Right renal cortex interstitium (tissue), 3 donors: ENCODE measurements at regions not wholly inside any gene's neighbourhood (a gene's known extent, or its start where the extent isn't known, plus 50 kb on each side); places are given as distances from the start of the nearest gene placed in this dataset.

Experiments
- DNase-seq, 3 donors: peaks; one replicate each; pipeline ENCODE4 v3.0.0-alpha.2; 2013; ENCODE audit warnings: low read depth in 3 of 3, low spot score in 2 of 3

GRCh38 chr12:40614923-40615322 is 77.3 kb upstream of the CNTN1 start:
- no peak for DNase-seq

- no peak for DNase-seq
Observed at GRCh38 chr12:40615590-40615989, 76.6 kb upstream of the CNTN1 start.

DNA sequence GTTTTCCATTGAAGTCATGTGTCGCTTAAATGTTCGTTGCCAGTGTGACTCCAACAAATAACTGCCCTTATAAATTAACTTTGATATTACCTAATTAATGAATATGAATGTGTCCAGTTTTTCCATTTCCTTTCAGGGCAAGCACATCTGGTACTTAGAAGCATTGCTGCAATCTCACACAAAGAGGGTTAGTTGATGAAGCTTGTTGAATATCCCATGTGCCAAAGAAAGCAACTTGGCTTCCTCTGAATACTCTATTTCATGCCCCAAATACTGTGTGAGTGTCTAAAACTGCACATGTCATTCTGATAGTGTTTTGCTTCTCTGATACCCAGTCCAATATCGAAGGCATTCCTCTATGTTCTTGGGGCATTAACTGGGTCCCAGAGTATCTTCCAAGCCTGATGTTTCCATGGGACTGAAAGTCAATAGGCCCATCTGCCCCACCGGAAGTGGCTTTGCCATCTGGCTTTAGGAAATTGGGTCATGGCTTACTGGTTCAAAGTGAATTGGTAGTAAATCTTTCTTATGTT is 75.8 kb upstream of the CNTN1 start:
- DNase-seq, result no peak

DNA sequence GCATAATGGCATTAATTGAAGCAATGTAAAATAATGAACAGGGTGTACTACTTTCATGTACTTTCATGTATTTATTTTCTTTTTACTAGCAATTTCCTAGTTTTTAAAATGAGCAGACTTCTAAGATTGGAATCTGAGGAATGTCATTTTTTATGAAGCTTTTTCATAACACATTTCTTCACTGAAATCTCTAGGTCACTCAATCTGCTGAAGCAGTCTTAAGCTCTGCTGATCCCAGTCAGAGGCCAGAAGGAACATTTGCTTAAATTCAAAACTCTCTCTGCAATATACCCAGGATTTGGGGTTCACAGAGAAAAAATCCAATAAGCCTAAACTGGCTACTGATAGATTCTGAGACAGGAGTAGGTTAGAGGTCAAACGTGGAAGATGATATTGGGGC is 73.6 kb upstream of the CNTN1 start:
- DNase-seq, result no peak

GRCh38 chr12:40620564-40621019 is 71.6 kb upstream of the CNTN1 start:
- DNase-seq, result no peak

GRCh38 chr12:40622246-40622838 is 69.9 kb upstream of the CNTN1 start:
- DNase-seq, result peak in 2 of 3 donors; percentile 29 to 45

- DNase-seq, result no peak
Observed at GRCh38 chr12:40632171-40632570, 60.1 kb upstream of the CNTN1 start.

GRCh38 chr12:40632933-40633332 is 59.3 kb upstream of the CNTN1 start:
- DNase-seq, result no peak

DNA sequence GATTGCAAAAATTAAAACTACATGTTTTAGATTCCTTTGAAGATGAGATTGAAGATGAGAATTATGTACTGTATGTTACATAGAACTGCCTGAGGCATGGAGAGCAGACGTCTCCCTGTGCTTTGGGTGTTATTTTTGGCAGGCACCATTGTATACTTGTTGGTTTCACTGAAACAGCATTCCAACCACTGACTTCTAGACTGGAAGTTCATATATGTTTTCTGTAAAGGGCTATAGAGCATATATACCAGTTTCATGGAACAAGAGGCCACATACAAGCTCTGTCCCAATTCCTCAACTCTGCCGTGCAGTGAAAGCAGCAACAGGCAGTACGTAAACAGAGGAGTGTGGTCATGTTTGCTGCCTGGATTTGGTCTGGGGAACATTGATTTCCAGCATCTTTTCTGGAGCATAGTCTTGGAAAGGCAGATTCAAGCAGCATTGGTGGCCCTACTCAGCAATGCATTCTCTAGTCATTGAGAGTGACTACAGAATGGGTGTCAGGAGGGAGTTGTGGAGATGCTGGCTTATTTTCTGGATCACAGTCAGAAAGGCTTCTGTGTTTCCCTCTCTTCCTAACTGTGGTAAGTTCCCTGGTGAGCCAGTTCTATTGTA is 57.6 kb upstream of the CNTN1 start:
- DNase-seq, result no peak

DNA sequence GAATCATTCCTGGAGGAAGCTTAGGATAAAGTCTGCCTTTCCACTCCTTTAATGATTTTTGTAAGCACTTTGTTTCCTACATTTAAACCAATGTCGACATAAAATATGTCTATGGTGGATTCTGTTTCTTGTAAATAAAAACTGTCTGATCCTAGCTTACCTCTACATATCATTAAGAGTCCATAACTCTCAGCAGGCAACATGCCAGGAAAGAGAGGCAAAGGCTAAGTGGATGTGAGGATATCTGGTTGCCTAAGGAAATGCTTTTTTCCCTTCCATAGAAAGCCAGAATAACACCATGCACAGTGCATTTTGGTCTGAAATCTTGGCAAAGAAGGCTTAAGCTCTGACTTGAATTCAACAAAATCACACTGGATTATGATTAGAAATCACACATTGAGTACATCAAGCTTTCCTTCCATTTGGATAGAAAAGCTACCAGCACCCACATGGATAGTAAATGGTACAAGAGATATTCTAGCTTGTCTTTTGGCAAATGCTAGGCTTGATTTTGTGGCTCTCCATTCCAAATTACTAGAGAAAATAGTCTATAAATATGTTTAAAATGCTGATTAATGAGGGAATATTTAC is 57.0 kb upstream of the CNTN1 start:
- DNase-seq, result no peak
